ENCODE measurements at regions not wholly inside any gene's neighbourhood (a gene's known extent, or its start where the extent isn't known, plus 50 kb on each side); places are given as distances from the start of the nearest gene placed in this dataset.

GRCh38 chr20:24797745-24798655 lies 151.1 kb upstream of the CST7 start:
- no peak for TF ChIP-seq ZNF274 (IDR thresholded peaks at IDR 0.05; ENCODE audit: low read depth, low read length)
- H3K4me3 ChIP-seq (ENCODE audit: low read length): no peak overlapping the region

- no peak for TF ChIP-seq ZNF274 (IDR thresholded peaks at IDR 0.05; ENCODE audit: low read depth, low read length)
- no peak overlapping the region for H3K4me3 ChIP-seq (ENCODE audit: low read length)
Measured at GRCh38 chr20:24798930-24799705, 150.0 kb upstream of the CST7 start.

GRCh38 chr20:24799971-24800580 lies 149.0 kb upstream of the CST7 start:
- H3K4me3 ChIP-seq (ENCODE audit: low read length): no peak overlapping the region
- TF ChIP-seq ZNF274 (IDR thresholded peaks at IDR 0.05; ENCODE audit: low read depth, low read length): no peak

- TF ChIP-seq ZNF274 (IDR thresholded peaks at IDR 0.05; ENCODE audit: low read depth, low read length): no peak
- H3K4me3 ChIP-seq (ENCODE audit: low read length): no peak overlapping the region
Measured at GRCh38 chr20:24802286-24802820, 146.7 kb upstream of the CST7 start.

GRCh38 chr20:24804481-24805206 lies 144.4 kb upstream of the CST7 start:
- H3K4me3 ChIP-seq (ENCODE audit: low read length): no peak overlapping the region
- TF ChIP-seq ZNF274 (IDR thresholded peaks at IDR 0.05; ENCODE audit: low read depth, low read length): no peak

GRCh38 chr20:24805456-24806238 lies 143.4 kb upstream of the CST7 start:
- no peak for TF ChIP-seq ZNF274 (IDR thresholded peaks at IDR 0.05; ENCODE audit: low read depth, low read length)
- H3K4me3 ChIP-seq (ENCODE audit: low read length): no peak overlapping the region

GRCh38 chr20:24806705-24807676 lies 142.1 kb upstream of the CST7 start:
- TF ChIP-seq ZNF274 (IDR thresholded peaks at IDR 0.05; ENCODE audit: low read depth, low read length): no peak
- H3K4me3 ChIP-seq (ENCODE audit: low read length): no peak overlapping the region

- no peak overlapping the region for H3K4me3 ChIP-seq (ENCODE audit: low read length)
- TF ChIP-seq ZNF274 (IDR thresholded peaks at IDR 0.05; ENCODE audit: low read depth, low read length): no peak
Measured at GRCh38 chr20:24808616-24809015, 140.5 kb upstream of the CST7 start.

GRCh38 chr20:24809606-24810005 lies 139.5 kb upstream of the CST7 start:
- no peak overlapping the region for H3K4me3 ChIP-seq (ENCODE audit: low read length)
- TF ChIP-seq ZNF274 (IDR thresholded peaks at IDR 0.05; ENCODE audit: low read depth, low read length): no peak

GRCh38 chr20:24810676-24811407 lies 138.2 kb upstream of the CST7 start:
- no peak overlapping the region for H3K4me3 ChIP-seq (ENCODE audit: low read length)
- no peak for TF ChIP-seq ZNF274 (IDR thresholded peaks at IDR 0.05; ENCODE audit: low read depth, low read length)

- TF ChIP-seq ZNF274 (IDR thresholded peaks at IDR 0.05; ENCODE audit: low read depth, low read length): no peak
- no peak overlapping the region for H3K4me3 ChIP-seq (ENCODE audit: low read length)
Measured at GRCh38 chr20:24812373-24812772, 136.7 kb upstream of the CST7 start.
